H1 (cell line): ENCODE measurements at regions not wholly inside any gene's neighbourhood (a gene's known extent, or its start where the extent isn't known, plus 50 kb on each side); places are given as distances from the start of the nearest gene placed in this dataset.

ENCODE experiments used
- CTCF ChIA-PET: fragments of 300-600 bp; sonication (Branson Sonifier 250); formaldehyde crosslinking; loops from one replicate; lab custom pipeline; 2021; ENCODE audit not compliant: partially characterized antibody; lab: Charles Lee
- POLR2A ChIA-PET: fragments of 300-600 bp; sonication (Branson Sonifier 250); formaldehyde crosslinking; loops from one replicate; lab custom pipeline; 2021; ENCODE audit warnings: inconsistent platforms; ENCODE audit not compliant: partially characterized antibody; lab: Charles Lee
- DNase-seq, 2 experiments: peaks; one replicate each; pipeline versions ENCODE4 v3.0.0 to v3.0.0-alpha.2; 2010 to 2022; ENCODE audit warnings: low spot score in 2 of 2, low read depth in 1 of 2, mixed read lengths in 1 of 2
- FAIRE-seq: peaks from 2 replicates; lab custom pipeline; 2011; peaks lifted over from hg19 to GRCh38; lab: Jason Lieb, UNC
- H2AFZ ChIP-seq: 2 replicates; pipeline ENCODE4 v1.8.1; 2012; ENCODE audit warnings: low read length, inconsistent platforms
- H2AK5ac ChIP-seq: 2 replicates; pipeline ENCODE4 v1.6.1; 2013; ENCODE audit warnings: low read depth, low read length
- H2BK120ac ChIP-seq: replicated peaks from 2 replicates; pipeline ENCODE3; 2013; ENCODE audit warnings: low read depth, low read length, inconsistent platforms
- H2BK12ac ChIP-seq: 2 replicates; pipeline ENCODE4 v1.6.1; 2013; ENCODE audit warnings: low read depth, low read length
- H2BK15ac ChIP-seq: 2 replicates; pipeline ENCODE4 v1.6.1; 2013; ENCODE audit warnings: low read length
- H2BK20ac ChIP-seq: 2 replicates; pipeline ENCODE4 v1.6.1; 2013; ENCODE audit warnings: low read length
- H2BK5ac ChIP-seq: 2 replicates; pipeline ENCODE4 v1.6.1; 2013; ENCODE audit warnings: low read depth, low read length
- H3K14ac ChIP-seq: 2 replicates; pipeline ENCODE4 v1.6.1; 2013; ENCODE audit warnings: inconsistent platforms; ENCODE audit not compliant: insufficient read length
- H3K18ac ChIP-seq: 2 replicates; pipeline ENCODE4 v1.6.1; 2013; ENCODE audit warnings: low read length; ENCODE audit errors: extremely low read depth
- H3K23ac ChIP-seq: 2 replicates; pipeline ENCODE4 v1.6.1; 2013; ENCODE audit warnings: inconsistent platforms; ENCODE audit not compliant: insufficient read length
- H3K23me2 ChIP-seq: 2 replicates; pipeline ENCODE4 v1.6.1; 2013; ENCODE audit warnings: low read depth, low read length
- H3K27ac ChIP-seq: 2 replicates; pipeline ENCODE4 v1.6.1; 2011; ENCODE audit warnings: low read depth, low read length, inconsistent platforms
- H3K27me3 ChIP-seq, 4 experiments: replicated peaks in 1 of 4; 1 replicate in 1 of 4; 2 replicates in 3 of 4; pipeline versions ENCODE4 v1.6.1 to v1.8.1; 2011 to 2013; ENCODE audit warnings: low read length in 3 of 4, mild to moderate bottlenecking in 3 of 4, inconsistent platforms in 2 of 4, mixed read lengths in 2 of 4, moderate library complexity in 1 of 4; ENCODE audit not compliant: control insufficient read depth in 3 of 4, insufficient read depth in 3 of 4; ENCODE audit errors: extremely low read depth in 1 of 4
- H3K36me3 ChIP-seq, 4 experiments: 2 replicates each; pipeline versions ENCODE4 v1.6.1 to v1.8.1; 2011 to 2013; ENCODE audit warnings: mild to moderate bottlenecking in 4 of 4, low read length in 3 of 4, moderate library complexity in 2 of 4, control low read depth in 1 of 4, inconsistent platforms in 1 of 4; ENCODE audit not compliant: insufficient read depth in 4 of 4, control insufficient read depth in 2 of 4
- H3K4ac ChIP-seq: replicated peaks from 2 replicates; pipeline ENCODE3; 2013; ENCODE audit warnings: low read length, low read depth, mixed read lengths, inconsistent platforms; ENCODE audit not compliant: insufficient read length
- H3K4me1 ChIP-seq, 4 experiments: replicated peaks in 1 of 4; 1 replicate in 1 of 4; 2 replicates in 3 of 4; pipeline versions ENCODE4 v1.6.1 to v1.8.1; 2011 to 2013; ENCODE audit warnings: low read length in 3 of 4, inconsistent platforms in 2 of 4, mixed read lengths in 1 of 4; ENCODE audit not compliant: insufficient read depth in 4 of 4, control insufficient read depth in 3 of 4
- H3K4me2 ChIP-seq, 2 experiments: 2 replicates each; pipeline versions ENCODE4 v1.6.1 to v1.8.1; 2011 to 2013; ENCODE audit warnings: low read depth in 2 of 2, low read length in 2 of 2, control low read depth in 1 of 2, inconsistent platforms in 1 of 2, mild to moderate bottlenecking in 1 of 2; ENCODE audit not compliant: insufficient read depth in 1 of 2
- H3K4me3 ChIP-seq, 4 experiments: fragments of 200-600, 300-600 bp in 1 of 4; sonication (generic), shearing (Covaris generic), sonication (Bioruptor Twin) in 1 of 4; 2 replicates each; pipeline versions ENCODE4 v1.5.1 to v1.8.1; 2011 to 2016; ENCODE audit warnings: low read length in 4 of 4, low read depth in 3 of 4, control low read depth in 2 of 4, inconsistent platforms in 2 of 4, mild to moderate bottlenecking in 2 of 4, mixed read lengths in 1 of 4, moderate library complexity in 1 of 4; ENCODE audit not compliant: insufficient read depth in 2 of 4; ENCODE audit errors: extremely low read depth in 1 of 4
- H3K56ac ChIP-seq: replicated peaks from 2 replicates; pipeline ENCODE3; 2013; ENCODE audit warnings: low read depth, mild to moderate bottlenecking, mixed read lengths, low read length, inconsistent platforms; ENCODE audit not compliant: insufficient read length
- H3K79me1 ChIP-seq: 2 replicates; pipeline ENCODE4 v1.6.1; 2013; ENCODE audit warnings: low read depth, low read length, control low read depth
- H3K79me2 ChIP-seq, 2 experiments: 2 replicates each; pipeline versions ENCODE4 v1.6.1 to v1.8.1; 2012 to 2013; ENCODE audit warnings: low read length in 2 of 2, mild to moderate bottlenecking in 2 of 2, inconsistent platforms in 1 of 2; ENCODE audit not compliant: insufficient read depth in 2 of 2, control insufficient read depth in 1 of 2
- H3K9ac ChIP-seq, 4 experiments: replicated peaks in 1 of 4; 1 replicate in 1 of 4; 2 replicates in 3 of 4; pipeline versions ENCODE4 v1.6.1 to v1.8.1; 2011 to 2013; ENCODE audit warnings: low read depth in 3 of 4, low read length in 3 of 4, control low read depth in 2 of 4, mild to moderate bottlenecking in 2 of 4, moderate library complexity in 2 of 4, inconsistent platforms in 1 of 4; ENCODE audit errors: extremely low read depth in 1 of 4
- H3K9me3 ChIP-seq, 2 experiments: 2 replicates each; pipeline versions ENCODE4 v1.6.1 to v1.8.1; 2012 to 2013; ENCODE audit warnings: mild to moderate bottlenecking in 2 of 2, moderate library complexity in 2 of 2, control low read depth in 1 of 2, inconsistent platforms in 1 of 2, low read depth in 1 of 2, low read length in 1 of 2, mixed read lengths in 1 of 2; ENCODE audit not compliant: insufficient read depth in 2 of 2
- H4K20me1 ChIP-seq, 2 experiments: replicated peaks in 1 of 2; 2 replicates each; pipeline versions ENCODE3 to v1.8.1; 2011 to 2013; ENCODE audit warnings: inconsistent platforms in 2 of 2, low read length in 2 of 2, mild to moderate bottlenecking in 1 of 2; ENCODE audit not compliant: insufficient read depth in 2 of 2, control insufficient read depth in 1 of 2
- H4K5ac ChIP-seq: 2 replicates; pipeline ENCODE4 v1.6.1; 2013; ENCODE audit warnings: low read length, low read depth, mixed read lengths, inconsistent platforms; ENCODE audit not compliant: insufficient read length
- H4K8ac ChIP-seq: 2 replicates; pipeline ENCODE4 v1.8.0; 2013; ENCODE audit warnings: mild to moderate bottlenecking, moderate library complexity, low read length, inconsistent platforms; ENCODE audit not compliant: insufficient read depth; ENCODE audit errors: extremely low read depth
- H4K91ac ChIP-seq: replicated peaks from 2 replicates; pipeline ENCODE3; 2013; ENCODE audit warnings: low read length, mixed read lengths, inconsistent platforms; ENCODE audit not compliant: insufficient read length
- CHD1 ChIP-seq: IDR thresholded peaks from 2 replicates; pipeline ENCODE4 v1.6.1; 2012; ENCODE audit warnings: low read depth, low read length, improper control_type of control experiment
- CTBP2 ChIP-seq: IDR thresholded peaks from 2 replicates; pipeline ENCODE4 v1.7.0; 2011; ENCODE audit warnings: borderline replicate concordance, mild to moderate bottlenecking, moderate library complexity, mixed read lengths, low read length; ENCODE audit not compliant: insufficient read depth, insufficient read length
- KDM5A ChIP-seq: fragments of 200-600 bp; IDR thresholded peaks from 2 replicates; pipeline ENCODE4 v1.7.1; 2012; ENCODE audit warnings: mild to moderate bottlenecking, low read length, inconsistent platforms, mixed read lengths
- RBBP5 ChIP-seq: IDR thresholded peaks from 2 replicates; pipeline ENCODE4 v1.7.1; 2012; ENCODE audit warnings: low read depth, mild to moderate bottlenecking, inconsistent platforms, low read length, moderate library complexity, borderline replicate concordance
- SAP30 ChIP-seq: fragments of 300-600 bp; sonication (generic); IDR thresholded peaks from 2 replicates; pipeline ENCODE4 v1.7.1; 2012; ENCODE audit warnings: low read length, moderate library complexity, mild to moderate bottlenecking, inconsistent platforms; ENCODE audit not compliant: insufficient read depth, insufficient replicate concordance
- SIN3A ChIP-seq, 2 experiments: IDR thresholded peaks in 1 of 2; conservative IDR thresholded peaks in 1 of 2; 2 replicates each; pipeline ENCODE4 v1.6.1; 2011 to 2012; ENCODE audit warnings: low read length in 2 of 2, improper control_type of control experiment in 1 of 2, low read depth in 1 of 2, mild to moderate bottlenecking in 1 of 2
- SP1 ChIP-seq: IDR thresholded peaks from 2 replicates; pipeline ENCODE4 v1.6.1; 2011; ENCODE audit warnings: low read depth, low read length
- TAF1 ChIP-seq: IDR thresholded peaks from 2 replicates; pipeline ENCODE4 v1.6.1; 2011; ENCODE audit warnings: mild to moderate bottlenecking, low read depth, low read length
- TF ChIP-seq, protein P1 (sequence below): IDR thresholded peaks from 2 replicates; pipeline ENCODE4 v1.6.1; 2012; ENCODE audit warnings: inconsistent platforms

DNA sequence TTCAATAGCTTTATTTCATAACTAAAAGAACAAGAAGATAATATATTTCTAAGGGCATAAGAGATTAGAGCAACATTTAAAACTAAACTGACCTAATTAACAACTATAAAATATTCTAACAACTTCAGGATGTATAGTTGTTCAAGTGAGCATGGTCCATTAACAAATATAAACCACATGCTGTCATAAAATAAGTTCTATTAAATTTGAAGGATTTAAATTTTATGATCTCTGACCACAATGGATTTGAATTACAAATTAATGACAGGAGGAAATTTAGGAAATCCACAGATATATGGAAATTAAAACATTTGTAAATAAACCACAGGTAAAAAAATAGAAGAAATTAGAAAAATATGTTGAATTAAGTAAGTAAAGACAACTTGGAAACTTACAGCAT is 196.5 kb upstream of the PCDH20 start:
- no peak overlapping the region for H2BK12ac ChIP-seq
- H3K18ac ChIP-seq = no peak overlapping the region
- no peak overlapping the region for H3K23ac ChIP-seq
- H3K4me2 ChIP-seq = no peak overlapping the region
- H2BK20ac ChIP-seq = no peak overlapping the region
- no peak for TF ChIP-seq RBBP5
- no peak for TF ChIP-seq KDM5A
- TF ChIP-seq SP1 = no peak
- TF ChIP-seq CHD1 = no peak
- no peak for TF ChIP-seq SIN3A (conservative IDR thresholded peaks at IDR 0.05 in 1 of 2, IDR thresholded peaks at IDR 0.05 in 1 of 2; ENCODE audit: low read depth in 1 of 2, low read length in 2 of 2)
- TF ChIP-seq TAF1 = no peak
- no peak for TF ChIP-seq CTBP2
- no peak for TF ChIP-seq SAP30
- TF ChIP-seq, protein P1, sequence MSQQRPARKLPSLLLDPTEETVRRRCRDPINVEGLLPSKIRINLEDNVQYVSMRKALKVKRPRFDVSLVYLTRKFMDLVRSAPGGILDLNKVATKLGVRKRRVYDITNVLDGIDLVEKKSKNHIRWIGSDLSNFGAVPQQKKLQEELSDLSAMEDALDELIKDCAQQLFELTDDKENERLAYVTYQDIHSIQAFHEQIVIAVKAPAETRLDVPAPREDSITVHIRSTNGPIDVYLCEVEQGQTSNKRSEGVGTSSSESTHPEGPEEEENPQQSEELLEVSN = no peak
- H2BK15ac ChIP-seq = no peak overlapping the region
- no peak overlapping the region for H4K5ac ChIP-seq
- 0 out of 4 replicates have a peak, but pooled peaks cover 0 to 4% of the 10 kb centered on the region in 2 experiments for H3K9me3 ChIP-seq
- H4K91ac ChIP-seq = no peak overlapping the region
- H3K27ac ChIP-seq = no peak overlapping the region
- H4K20me1 ChIP-seq = no peaks in the 10 kb centered on the region
- H3K14ac ChIP-seq = no peak overlapping the region
- no peaks in the 10 kb centered on the region for H3K27me3 ChIP-seq
- H3K9ac ChIP-seq = no peak overlapping the region
- H3K4ac ChIP-seq = no peak overlapping the region
- no peak overlapping the region for H3K56ac ChIP-seq
- ChIA-PET CTCF (interaction anchor here (0.9 kb wide), 1 partner anchor 117 kb away, joined by 3 read pairs; no protein-coding TSS in a partner anchor), POLR2A (no interaction called here)
- no peak overlapping the region for H2BK120ac ChIP-seq
- no peak overlapping the region for H3K4me3 ChIP-seq
- no peaks in the 10 kb centered on the region for H3K79me1 ChIP-seq
- DNase-seq (no peak), FAIRE-seq (no peak)
- H3K36me3 ChIP-seq = peaks cover 0 to 2% (median 0%) of the 10 kb centered on the region in 4 experiments; a peak in 1 of 8 replicates
- H4K8ac ChIP-seq = no peak overlapping the region
- no peak overlapping the region for H2AFZ ChIP-seq
- no peaks in the 10 kb centered on the region for H3K79me2 ChIP-seq
- no peak overlapping the region for H2BK5ac ChIP-seq
- H3K23me2 ChIP-seq = no peaks in the 10 kb centered on the region
- peaks cover 0 to 5% (median 3%) of the 10 kb centered on the region in 4 experiments; a peak in 3 of 7 replicates for H3K4me1 ChIP-seq
- H2AK5ac ChIP-seq = no peak overlapping the region
